Hepatic stellate cell (primary cell): ENCODE measurements at regions not wholly inside any gene's neighbourhood (a gene's known extent, or its start where the extent isn't known, plus 50 kb on each side); places are given as distances from the start of the nearest gene placed in this dataset.
"Not testable (repeated sequence)": the region's sequence is repeated elsewhere in the genome, so short reads cannot be mapped to it uniquely, and the experiment has no call there.

Source experiments
- DNase-seq: peaks from one replicate; pipeline ENCODE4 v3.0.0; 2011; ENCODE audit warnings: low spot score

DNA sequence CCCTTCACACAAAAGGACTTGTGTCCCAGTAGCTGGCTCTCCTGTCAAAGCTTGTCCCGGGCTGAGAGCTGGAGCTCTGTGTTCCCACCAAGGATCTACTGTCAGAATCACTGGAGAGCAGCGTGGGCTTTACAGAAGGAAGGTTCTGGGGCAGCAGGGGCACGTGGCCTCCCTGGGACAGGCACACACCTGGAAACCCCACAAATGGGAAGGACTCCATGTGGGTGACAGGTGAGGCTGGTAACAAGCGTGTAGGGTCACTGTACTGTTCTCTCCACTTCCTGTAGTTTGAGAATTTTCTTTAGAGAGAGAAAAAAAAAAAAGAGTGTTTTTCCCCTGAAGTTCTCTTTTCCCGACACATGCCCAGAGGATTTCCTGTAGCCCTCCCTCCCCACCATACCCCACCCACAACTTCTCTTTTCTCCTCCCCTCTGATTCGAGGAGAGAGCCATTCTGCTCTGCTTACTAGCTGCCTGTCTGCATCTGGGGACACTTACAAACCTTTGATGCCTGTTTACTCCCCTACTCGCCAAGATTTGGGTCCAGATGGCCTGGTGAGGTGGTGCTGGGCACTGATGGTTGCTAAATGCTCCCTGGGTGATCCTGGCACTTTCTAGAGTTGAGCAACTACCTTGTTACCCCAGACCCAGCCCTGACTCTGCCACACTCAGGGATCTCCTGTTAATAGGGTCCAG lies 84.1 kb upstream of the SIRPA start:
- no peak for DNase-seq

DNA sequence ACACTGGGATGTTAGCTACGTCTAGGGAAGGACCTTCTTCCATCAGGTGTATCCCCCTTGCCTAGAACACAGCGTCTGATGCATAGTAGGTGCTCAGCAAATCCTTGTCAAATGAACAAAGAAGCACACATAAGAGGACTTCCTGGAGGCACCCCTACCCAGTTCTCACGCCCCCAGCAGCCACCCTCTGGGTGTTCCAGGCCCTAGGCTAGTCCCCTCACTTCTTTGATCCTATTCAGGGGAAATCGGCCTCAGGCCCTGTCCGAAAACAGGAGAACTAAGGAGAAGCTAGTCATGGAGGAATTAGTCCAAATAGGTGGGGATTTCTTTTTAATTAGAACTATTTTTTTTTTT lies 84.7 kb upstream of the SIRPA start:
- no peak for DNase-seq

DNA sequence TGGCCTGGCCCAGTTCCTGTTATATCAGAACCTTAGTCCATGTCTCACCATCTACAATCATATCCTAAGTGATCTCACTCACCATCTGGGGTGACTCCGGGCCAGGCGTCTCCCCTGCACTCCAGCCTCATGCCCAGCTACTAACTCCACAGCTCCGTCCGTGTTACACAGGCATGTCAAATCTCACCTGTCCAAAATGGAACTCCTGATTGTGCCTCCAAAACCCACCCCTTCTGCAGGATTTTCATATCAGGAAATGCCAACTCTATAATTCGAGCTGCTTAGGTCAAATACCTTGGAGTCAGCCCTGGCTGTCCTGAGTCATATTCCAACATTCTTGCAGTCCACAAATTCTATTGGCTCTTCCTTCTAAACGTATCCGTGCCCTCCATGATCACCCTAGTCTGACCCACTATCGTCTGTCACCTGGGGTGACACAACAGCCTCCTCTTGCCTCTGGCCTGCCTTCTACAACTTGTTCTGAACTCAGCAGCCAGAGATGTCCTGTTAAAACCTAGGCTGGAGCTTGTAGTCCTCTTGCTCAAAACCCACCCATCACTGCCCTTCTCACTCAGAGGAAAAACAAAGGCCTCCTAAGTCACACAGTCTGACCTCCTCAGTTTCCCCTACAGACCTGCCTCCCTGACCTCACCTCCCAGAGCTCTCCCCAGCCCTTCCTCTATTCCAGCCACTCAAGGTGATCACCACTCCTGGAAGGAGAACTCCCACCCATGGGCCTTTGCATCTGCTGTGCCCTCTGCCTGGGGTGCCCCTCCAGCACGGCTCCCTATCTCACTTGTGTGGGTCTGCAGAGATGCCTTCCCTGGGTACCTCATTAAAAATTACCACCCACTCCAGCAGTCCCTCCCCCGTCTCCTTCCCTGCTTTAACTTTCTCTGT lies 85.3 kb upstream of the SIRPA start:
- DNase-seq: peak; percentile 58

DNA sequence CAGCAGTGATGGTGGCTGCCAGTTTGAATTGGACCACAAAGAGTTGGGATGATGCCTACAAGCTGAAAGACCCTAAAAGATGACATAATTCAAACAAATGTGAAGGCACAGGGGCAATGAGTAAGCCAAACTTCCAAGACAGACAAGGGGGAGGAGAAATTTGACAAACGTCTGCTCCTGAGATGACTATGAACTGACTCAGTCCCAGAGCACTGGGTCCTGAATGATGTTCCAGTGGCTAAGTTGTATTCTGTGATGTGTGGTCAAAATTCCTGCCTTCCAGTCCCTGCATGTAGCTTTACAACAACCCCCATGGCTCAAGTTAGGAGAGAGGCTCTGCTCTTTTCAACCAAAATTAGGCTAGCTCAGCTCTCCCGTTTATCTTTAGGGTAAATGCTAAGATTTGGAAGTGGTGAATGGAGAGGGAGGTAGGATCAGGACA lies 86.1 kb upstream of the SIRPA start:
- DNase-seq: peak; percentile 88

DNA sequence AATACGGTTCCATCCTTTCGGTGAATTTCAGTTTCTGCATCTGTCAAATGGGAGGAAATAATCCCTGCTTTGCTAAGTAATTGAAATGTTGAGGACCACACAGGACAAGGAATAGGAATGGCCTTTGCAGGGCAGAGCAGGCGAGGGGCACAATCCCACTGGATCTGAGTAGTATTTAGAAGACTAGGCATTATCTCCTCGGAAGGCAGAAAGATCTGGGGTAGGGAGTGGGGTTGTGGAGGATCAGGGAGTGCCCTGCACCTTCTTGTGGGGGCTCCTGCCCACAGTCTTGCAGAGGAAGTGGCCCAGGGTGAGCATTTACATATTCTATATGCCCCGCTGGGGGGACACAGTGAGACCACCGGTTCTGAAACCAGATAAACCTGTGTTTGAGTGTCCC lies 87.1 kb upstream of the SIRPA start:
- no peak for DNase-seq

DNA sequence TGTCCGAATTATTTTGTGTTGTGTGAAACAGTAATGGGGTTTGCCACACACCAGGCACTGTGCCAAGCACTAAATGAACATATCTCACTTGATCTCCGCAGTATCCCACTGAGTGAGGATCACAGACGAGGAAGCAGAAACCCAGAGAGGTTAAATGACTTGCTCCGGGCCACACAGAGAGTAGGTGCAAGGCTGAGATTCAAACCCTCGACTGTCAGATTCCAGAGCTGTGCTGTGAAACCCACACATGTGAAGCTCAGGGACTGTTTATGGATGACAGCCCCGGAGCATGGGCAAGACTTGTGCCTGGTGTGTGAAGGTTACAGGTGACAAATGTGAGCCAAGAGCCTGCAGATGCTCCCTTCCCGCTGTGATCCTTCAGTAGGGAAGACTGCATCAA lies 87.8 kb upstream of the SIRPA start:
- no peak for DNase-seq

DNA sequence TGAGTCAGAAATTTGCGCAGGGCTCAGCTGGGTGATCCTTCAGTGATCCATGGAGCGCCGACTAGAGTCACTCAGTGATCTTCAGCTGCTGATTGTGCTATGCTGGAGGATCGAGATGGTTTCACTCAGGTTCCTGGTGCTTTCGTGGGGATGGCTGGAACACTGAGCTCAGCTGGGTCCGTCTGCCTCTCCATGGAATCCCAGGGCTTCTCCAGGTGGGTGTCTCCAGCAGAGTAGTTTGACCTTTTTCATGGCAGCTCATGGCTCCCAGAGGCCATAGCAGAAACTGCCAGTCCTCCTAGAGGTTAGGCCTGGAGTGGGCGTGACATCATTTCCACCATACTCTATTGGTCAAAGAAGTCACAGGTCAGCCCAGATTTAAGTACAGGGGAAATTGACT lies 88.8 kb upstream of the SIRPA start:
- no peak for DNase-seq

DNA sequence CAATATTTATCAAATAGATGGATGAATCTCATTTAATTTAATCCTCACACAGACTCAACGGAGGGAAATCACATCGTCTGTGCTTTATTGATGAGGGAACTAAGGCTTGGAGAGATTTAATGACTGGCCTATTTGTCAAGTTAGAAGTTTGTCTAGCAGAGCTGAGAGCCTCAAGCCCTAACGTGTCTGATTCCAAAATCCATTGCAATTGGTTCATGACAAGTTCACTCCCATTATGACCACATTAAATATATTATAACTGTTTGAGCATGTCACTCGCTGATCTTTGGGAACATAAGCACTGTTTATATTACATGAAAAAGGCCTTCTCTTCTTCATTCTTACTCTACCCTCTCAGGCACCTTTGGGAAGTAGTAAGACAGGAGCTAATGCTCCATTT lies 89.4 kb upstream of the SIRPA start:
- no peak for DNase-seq

DNA sequence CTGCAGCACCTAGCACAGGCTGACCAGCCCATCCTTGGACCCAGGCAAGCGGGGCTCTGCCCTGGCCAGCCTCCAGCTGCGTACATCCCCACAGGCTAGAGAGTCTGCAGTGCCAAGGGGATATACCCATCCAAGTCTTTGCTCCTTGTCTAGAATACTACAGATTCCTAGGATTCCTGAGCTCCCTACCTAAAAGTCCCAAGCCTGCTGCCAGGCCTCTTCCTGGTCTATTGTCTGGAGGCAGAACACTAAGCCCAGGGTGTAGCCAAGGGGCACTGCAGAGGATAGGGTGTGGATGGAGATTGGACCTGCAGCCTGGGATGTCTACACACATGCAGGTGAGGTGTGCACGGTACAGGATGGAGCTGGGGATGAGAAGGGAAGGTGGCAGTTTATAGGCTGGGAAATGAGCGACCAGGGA lies 90.0 kb upstream of the SIRPA start:
- no peak for DNase-seq

DNA sequence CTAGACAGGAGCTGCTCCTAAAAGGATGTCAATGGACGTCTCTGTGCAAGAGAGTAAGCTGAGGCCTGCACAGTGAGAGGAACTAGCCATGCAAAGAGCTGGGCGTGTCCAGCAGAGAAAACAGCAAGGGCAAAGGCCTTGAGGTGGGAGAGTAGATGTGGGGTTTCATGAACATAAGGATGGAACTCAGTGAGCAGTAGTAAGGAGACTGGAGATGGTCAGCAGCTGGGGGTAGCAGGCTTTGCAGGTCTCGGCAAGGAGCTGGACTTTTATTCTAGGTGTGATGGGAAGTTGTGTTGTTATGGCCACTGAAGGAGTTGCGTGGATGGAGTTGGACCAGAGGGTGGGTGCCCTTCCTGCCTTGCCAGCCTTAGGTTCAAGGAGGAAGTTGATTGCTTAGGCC lies 90.7 kb upstream of the SIRPA start:
- DNase-seq: no peak

DNA sequence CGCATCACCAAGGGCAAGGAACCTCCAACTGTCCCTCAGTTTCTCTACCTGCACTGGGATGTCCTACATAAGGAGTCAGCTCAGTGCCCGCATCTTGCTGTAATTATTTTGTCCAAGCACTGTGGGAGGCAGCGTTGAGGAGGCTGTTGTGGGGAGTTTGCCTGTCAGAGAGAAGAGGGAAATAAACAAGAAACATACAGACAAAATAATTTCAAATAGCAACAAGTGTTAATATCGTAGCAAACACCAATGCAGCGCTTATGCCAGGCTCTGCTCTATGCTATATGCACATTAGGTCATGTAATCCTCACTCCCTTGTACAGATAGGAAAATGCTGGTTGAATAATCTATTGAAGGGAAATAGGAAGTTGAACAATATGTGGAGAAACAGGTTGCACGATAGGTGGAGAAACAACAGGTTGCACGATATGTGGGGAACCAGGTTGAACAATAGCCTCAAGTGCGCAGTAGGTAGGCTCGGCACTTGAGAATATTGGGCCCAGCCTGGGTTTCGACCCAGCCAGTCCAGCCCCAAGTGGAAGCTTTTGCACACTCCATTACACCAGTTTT lies 91.2 kb upstream of the SIRPA start:
- DNase-seq: no peak

DNA sequence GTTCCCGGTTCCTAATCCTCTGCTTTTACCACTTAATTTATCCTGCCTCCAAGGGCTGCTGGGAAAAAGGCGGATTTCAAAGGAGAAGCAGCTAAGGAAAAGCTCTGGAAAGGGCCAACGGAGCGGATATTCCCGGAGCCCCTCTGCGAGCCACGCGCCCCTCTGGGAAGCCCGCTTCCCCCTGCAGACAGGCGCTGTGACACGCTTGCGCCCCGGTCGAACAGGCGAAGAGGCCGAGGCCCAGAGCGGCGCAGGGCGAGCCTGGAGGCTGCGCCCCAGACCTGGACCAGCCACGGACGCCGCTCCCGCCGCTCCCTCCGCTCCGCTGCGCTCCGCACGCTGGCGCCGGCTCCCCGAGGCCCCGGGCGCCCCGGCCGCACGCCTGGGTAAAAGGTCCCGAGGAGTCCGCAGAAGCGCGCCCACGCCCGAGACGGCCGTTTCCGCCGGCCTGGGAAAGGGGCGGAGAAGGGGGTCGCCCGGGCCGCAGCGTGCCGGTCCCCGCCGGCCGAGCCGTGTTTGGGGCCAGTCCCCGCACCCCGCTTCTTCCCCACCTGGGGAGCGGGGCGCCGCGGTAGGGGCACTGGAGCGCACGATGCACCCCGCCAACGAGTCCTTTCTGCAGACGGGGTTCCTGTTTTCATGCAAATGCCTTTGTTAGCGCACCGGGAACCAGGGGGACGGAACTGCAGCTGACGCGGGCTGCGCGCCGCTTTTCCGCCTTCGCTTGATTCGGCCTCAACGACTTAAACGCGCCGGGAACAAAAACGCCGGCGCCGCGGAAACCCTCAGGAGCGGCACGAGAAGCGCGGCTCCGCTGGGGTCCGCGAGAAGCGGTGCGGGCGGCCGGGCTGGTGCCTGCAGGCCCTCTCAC lies 91.9 kb upstream of the SIRPA start:
- peak; percentile 39 for DNase-seq

DNA sequence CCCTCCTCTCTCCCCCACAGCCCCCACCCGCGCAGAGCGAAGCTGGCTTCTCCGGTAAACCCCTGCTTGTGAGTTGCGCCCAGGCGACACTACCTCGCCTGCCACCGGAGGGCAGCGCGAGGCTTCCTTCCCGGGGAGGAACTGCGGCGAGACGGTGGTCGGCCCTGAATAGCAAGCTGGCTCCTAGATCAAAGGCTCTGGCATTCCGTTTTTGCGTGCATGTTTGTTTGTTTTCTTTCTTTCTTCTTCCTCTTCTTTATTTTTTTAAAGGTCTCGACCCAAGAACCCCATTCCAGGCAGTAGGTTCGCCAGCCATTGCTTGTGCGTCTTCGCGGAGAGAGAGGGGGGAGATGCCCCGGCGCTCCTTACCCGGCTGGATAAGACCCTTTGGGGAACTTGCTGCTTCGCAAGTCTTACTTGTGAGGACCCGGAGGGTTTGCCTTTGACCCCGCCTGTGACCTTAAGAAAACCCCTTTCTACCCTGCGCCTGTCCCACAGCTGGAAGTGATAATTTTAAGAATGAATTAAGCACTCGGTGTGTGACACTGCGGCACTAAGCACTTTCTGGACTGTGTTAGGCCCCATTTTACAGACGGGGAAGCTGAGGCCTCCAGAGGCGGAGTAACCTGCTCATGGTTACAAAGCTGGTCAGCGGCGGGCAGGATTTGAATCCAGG lies 92.7 kb upstream of the SIRPA start:
- DNase-seq: peak; percentile 73

DNA sequence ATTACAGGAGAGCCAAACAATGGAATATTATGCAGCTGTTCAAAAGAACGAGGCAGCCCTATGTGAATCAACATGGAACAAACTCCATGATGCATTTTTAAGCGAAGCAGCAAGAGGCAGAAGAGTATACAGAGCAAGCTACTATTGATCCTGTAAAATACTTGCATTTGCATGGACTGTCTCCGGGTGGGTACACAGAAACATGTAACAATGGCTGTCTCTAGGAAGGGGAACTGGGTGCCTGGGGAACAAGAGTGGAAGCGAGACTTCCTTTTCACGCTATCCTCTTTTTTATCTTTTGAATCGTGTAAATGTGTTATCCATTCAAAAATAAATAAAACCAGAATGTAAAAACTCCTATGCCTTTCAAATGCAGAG lies 93.3 kb upstream of the SIRPA start:
- no peak for DNase-seq

DNA sequence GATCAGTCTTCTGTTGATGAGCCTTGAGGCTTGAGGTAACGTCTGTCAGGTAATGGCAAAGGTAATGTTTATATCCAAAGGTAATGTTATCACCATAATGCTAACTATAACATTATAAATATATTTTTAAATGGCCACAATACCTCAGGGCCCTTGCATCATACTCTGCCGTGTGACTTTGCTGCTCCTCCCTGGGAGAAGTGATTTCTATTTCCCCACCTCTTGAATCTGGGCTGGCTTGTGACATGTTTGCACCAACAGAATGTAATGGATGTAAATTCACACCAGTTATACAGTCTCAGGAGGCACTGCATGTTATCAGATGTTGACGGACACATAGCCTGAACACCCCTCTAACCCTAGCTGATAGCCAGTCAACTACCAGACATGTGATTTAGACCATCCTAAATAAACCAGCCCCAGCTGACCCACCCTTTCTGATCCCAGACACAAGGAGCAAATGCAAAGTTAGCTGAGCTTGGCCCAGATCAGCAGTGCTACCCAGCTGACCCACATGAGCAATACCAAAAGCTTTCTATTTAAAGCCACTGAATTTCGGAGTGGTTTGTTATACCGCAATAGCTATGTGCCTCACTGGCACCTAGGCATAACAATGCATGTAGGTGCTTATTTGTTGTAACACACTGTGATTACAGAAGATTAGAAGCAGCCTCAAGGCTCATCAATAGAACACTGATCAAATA lies 93.8 kb upstream of the SIRPA start:
- DNase-seq: no peak

DNA sequence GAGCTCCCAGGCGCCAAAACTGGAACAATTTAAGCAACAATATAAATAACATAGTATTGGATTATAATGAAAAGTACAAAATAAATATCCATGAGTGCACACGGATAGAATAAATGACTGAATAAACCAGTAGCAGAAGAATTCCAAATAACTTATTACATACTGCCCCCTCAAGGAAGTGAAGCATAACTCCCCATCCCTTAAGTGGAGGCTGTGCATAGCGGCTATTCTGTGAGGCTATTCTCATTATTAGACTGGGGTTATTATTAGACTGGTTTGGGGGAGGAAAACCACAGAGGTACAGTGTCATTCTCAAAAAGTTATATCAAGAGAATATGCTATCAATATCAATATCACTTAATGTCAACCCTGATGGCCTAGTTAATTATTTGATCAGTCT lies 94.4 kb upstream of the SIRPA start:
- DNase-seq: peak; percentile 52

DNA sequence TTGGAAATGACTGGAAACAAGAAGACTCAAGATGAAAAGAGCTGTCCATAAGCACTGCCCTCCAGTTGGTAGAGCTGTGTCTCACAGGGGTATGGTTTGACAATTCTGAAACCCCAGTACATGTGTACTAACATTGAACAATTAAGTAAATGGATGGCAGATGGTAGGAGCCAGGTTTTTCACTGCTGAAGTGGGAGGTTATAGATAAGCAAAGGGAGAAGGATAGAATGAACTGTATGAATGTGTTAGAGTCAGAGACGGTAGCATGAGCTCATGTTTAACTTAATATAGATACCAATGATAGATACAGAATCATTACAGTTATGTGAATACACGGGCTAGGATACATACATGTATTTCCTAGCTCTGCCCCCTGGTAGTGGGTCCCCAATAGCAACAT lies 95.0 kb upstream of the SIRPA start:
- DNase-seq: no peak

DNA sequence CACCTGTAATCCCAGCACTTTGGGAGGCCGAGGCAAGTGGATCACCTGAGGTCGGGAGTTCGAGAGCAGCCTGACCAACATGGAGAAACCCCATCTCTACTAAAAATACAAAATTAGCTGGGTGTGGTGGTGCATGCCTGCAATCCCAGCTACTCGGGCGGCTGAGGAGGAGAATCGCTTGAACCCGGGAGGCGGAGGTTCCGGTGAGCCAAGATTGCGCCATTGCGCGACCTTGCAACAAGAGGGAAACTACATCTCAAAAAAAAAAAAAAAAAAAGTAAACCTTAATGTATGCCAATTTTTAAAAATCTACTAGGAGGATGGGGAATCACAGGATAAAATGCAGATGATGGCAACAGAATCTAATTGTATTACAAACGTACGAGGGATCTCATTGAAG lies 95.5 kb upstream of the SIRPA start:
- not testable (repeated sequence) for DNase-seq

DNA sequence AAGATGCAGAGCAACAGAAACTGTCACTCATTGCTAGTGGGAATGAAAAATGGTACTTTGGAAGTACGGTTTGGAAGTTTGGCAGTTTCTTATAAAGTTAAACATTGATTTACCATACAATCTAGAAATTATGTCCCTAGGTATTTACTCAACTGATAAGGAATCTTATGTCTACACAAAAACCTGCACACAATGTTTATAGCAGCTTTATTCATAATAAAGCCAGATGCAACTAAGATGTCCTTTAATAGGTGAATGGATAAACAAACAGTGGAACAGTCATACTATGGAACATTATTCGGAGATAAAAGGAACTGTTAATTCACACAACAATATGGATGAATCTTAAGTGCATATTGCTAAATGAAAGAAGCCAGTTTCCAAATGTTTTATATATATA lies 96.2 kb upstream of the SIRPA start:
- DNase-seq: no peak

DNA sequence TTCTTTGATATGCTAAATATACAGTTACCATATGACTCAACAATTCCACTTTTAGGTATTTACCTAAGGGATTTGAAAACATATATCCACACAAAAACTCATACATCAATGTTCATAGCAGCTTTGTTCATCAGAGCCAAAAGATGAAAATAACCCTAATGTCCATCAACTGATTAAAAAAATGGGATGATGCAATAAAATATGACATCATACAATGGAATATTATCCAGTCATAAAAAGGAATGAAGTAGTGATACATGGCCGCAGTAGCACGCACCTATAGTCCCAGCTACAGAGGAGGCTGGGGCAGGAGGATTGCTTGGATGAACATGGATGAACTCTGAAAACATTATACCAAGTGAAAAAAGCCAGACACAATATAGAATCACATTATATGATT lies 101.4 kb upstream of the SIRPA start:
- DNase-seq: no peak

DNA sequence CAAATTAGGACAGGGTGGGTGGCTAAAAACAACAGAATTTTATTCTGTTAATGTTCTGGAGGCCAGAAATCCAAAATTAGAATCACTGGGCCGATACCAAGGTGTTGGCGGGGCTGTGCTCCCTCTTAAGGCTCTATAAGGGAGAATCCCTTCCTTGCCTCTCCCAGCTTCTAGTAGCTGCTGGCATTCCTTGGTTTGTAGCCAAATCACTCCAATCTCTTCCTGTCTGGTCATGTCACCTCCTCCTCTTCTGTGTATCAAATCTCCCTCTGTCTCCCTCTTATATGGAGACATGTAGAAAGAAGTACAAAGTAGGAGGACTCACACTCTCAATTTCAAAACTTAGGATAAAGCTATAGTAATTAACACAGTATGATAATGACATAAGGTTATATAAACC lies 102.9 kb upstream of the SIRPA start:
- no peak for DNase-seq
